ENCODE measurements at regions not wholly inside any gene's neighbourhood (a gene's known extent, or its start where the extent isn't known, plus 50 kb on each side); places are given as distances from the start of the nearest gene placed in this dataset.

DNA sequence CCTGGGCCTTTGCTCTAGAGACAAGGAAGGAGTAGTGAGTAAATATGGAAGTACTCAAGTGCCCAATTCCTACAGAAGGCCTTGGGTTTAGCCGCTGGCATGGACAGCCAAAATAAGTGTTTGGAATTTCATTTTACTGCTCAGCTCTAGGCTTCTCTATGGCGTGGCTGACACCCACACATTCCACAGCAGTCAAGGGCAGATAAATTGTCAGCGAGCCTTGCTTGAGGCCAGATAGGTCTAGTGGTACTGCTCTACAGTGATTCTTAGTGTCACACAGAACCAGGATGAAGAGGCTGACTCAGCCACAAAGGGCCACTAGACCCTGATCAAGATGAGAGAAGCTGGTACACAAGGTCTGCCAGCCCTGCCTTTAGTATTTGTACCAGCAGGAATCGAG, 111.0 kb upstream of the NFIB start:
- no peak for DNase-seq

- no peak for DNase-seq
These were observed 110.3 kb upstream of the NFIB start for GRCh38 chr9:14424289-14424688.

GRCh38 chr9:14423815-14424261, 109.9 kb upstream of the NFIB start:
- no peak for DNase-seq

- no peak for DNase-seq
These were observed 107.3 kb upstream of the NFIB start for GRCh38 chr9:14421291-14421690.

DNA sequence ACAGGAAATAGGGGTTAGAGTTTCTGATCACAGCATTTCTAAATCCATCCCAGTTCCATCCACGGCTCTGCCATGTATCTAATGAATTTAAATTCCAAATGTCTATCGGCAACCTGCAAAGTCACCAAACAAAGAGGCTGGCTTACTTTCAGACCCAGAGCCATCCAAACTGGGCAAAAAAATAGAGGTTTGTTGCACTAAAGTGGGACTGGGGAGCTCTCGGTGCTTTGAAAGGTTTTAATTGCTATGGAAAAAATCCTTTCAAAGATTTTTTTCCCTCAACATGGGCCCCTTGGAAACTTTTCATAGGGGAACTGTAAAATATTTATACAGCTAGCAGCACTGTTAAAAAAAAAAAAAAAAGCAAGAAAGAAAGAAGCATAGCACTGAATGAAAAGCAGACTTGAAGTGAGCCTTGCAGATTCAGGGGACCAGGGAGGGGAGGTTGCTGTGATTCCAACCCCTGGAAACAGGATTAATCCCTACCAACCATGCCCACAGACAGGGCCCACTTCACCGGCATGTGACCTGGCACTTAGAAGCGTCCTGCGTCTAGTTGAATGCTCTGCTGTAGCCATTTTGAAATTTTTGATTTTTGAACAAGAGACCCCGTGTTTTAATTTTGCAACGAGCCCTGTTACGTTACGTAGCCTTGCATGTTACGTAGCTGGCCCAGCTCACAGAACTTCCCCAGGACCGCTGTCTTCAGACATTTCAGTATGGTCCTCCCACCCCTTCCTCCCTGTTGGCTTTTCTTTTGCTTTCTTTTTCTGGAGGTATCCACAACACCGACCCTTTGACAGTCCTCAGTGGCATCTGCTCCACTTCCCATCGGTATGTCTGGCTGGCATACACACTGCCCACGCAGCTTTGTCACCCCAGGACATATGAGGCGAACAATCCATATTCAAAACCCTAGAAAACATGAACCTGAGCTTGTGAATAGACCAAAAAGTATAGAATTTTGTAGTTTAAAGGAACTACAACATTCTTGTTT, 105.3 kb upstream of the NFIB start:
- no peak for DNase-seq

- DNase-seq, result no peak
These were observed 104.5 kb upstream of the NFIB start for GRCh38 chr9:14418301-14418940.

- DNase-seq, result no peak
These were observed 103.3 kb upstream of the NFIB start for GRCh38 chr9:14417237-14417636.

DNA sequence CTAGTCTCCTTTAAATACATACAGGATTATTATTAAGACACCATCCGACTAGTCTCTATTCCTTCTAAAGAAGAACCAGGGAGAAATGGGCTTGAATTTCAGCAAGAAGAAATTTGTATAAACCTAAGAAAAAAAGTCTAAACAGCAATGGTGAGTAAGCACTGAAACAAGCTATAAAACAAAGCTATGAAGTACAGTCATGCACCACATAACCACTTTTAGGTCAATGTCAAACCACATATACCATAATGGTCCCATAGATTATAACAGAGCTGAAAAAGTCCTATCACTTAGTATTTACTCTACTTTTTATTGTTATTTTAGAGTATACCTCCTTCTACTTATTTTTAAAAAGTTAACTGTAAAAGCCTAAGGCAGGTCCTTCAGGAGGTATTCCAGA, 102.0 kb upstream of the NFIB start:
- DNase-seq, result no peak

DNA sequence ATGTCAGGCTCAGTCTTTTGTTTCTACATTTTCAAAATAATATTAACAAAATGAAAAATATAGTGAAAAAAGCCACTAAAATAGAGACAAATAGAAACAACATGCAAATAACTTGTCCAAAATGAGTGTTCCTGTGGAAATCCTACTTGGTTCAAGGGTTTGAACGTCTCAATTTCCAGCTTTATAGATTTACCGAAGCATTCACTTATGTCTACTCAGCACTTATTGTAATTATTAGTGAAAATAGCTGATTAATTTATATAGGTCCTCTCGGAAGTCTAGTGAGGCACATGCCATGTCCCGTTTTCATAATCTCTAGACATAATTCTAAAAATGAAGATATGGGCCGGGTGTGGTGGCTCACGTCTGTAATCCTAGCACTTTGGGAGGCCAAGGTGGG, 99.9 kb upstream of the NFIB start:
- DNase-seq, result no peak

- no peak for DNase-seq
These were observed 98.8 kb upstream of the NFIB start for GRCh38 chr9:14412775-14413174.

- DNase-seq, result no peak
These were observed 92.5 kb upstream of the NFIB start for GRCh38 chr9:14406463-14406862.

- DNase-seq, result no peak
These were observed 91.3 kb upstream of the NFIB start for GRCh38 chr9:14405176-14405706.

GRCh38 chr9:14403081-14403480, 89.1 kb upstream of the NFIB start:
- DNase-seq, result no peak

GRCh38 chr9:14402583-14402982, 88.6 kb upstream of the NFIB start:
- DNase-seq, result no peak

DNA sequence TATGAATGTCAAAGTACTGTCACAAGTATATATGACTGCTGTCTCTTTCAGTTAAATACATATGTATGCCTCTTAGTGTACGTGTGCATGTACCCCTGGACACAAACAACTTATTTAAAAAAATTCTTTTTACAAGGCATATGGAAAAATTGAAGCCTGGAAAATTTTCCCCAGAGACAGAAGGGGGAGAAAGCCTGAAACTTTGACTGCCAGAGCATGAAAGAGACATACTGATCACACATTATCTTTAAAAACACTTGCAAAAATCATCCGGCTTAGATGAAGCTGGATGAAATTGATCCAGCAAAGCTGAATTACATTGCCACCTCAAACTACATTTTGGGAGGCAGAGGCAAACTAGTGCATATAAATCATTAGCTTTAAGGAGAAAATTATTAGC, 88.0 kb upstream of the NFIB start:
- no peak for DNase-seq

- no peak for DNase-seq
These were observed 86.7 kb upstream of the NFIB start for GRCh38 chr9:14400658-14400995.

GRCh38 chr9:14399756-14400657, 86.1 kb upstream of the NFIB start:
- DNase-seq, result no peak

- no peak for DNase-seq
These were observed 84.5 kb upstream of the NFIB start for GRCh38 chr9:14398473-14398872.

GRCh38 chr9:14396171-14396570, 82.2 kb upstream of the NFIB start:
- DNase-seq, result no peak

GRCh38 chr9:14395317-14396082, 81.6 kb upstream of the NFIB start:
- DNase-seq, result no peak

DNA sequence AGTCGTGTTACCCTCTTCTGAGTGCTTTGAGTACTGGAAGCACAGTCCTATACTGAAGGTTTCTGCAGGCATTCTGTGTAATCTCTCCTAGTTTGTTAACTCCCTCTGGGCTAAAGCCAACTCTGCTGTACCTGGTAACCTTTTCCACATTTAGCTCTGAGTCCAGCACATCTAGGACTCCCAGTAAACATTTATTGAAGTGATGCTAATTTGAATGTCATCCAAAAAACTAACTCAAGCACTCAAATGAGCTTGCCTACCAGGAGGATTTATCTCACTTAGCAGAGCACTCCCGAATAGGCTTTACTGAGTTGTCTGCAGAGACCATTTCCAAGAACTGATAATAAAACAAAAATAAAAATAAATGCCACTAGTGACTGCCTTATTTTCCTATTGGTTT, 79.5 kb upstream of the NFIB start:
- DNase-seq, result no peak

- DNase-seq, result no peak
These were observed 77.7 kb upstream of the NFIB start for GRCh38 chr9:14391620-14392019.
